ENCODE measurements at regions not wholly inside any gene's neighbourhood (a gene's known extent, or its start where the extent isn't known, plus 50 kb on each side); places are given as distances from the start of the nearest gene placed in this dataset.

GRCh38 chr3:96754128-96754527, 60.3 kb upstream of the EPHA6 start:
- no peak overlapping the region for H3K27ac Mint-ChIP-seq
- Histone ChIP-seq H3K9me3 (ENCODE audit: low read length) (no peaks in the 10 kb centered on the region), H3K4me1 (ENCODE audit: insufficient read depth, low read length) (no peaks in the 10 kb centered on the region), H3K27me3 (ENCODE audit: insufficient read depth, low read length, poor library complexity, severe bottlenecking) (no peaks in the 10 kb centered on the region), H3K4me3 (ENCODE audit: low read length) (no peak overlapping the region), H3K36me3 (ENCODE audit: insufficient read depth, low read length) (no peaks in the 10 kb centered on the region), H3K27ac (ENCODE audit: low read depth, low read length) (no peak overlapping the region)
- ChIA-PET POLR2A (no interaction called here), CTCF (interaction anchor here (0.9 kb wide), 1 partner anchor 20 kb away, joined by 3 read pairs; no protein-coding TSS in a partner anchor)
- no peaks in the 10 kb centered on the region for H3K36me3 Mint-ChIP-seq
- no peaks in the 10 kb centered on the region for H3K27me3 Mint-ChIP-seq
- no peaks in the 10 kb centered on the region for H3K4me1 Mint-ChIP-seq
- DNase-seq = no peak
- no peak overlapping the region for H3K4me3 Mint-ChIP-seq
- peaks cover 0 to 13% (median 7%) of the 10 kb centered on the region in 5 donors for H3K9me3 Mint-ChIP-seq

- Mint-ChIP-seq H3K9me3 (peaks cover 0 to 13% (median 7%) of the 10 kb centered on the region in 5 donors), H3K4me1 (no peaks in the 10 kb centered on the region), H3K27me3 (no peaks in the 10 kb centered on the region), H3K36me3 (no peaks in the 10 kb centered on the region), H3K4me3 (no peak overlapping the region), H3K27ac (no peak overlapping the region)
- no peak overlapping the region for H3K27ac ChIP-seq (ENCODE audit: low read depth, low read length)
- no peaks in the 10 kb centered on the region for H3K4me1 ChIP-seq (ENCODE audit: insufficient read depth, low read length)
- ChIA-PET CTCF (no interaction called here), POLR2A (no interaction called here)
- H3K27me3 ChIP-seq (ENCODE audit: insufficient read depth, low read length, poor library complexity, severe bottlenecking) = no peaks in the 10 kb centered on the region
- no peak overlapping the region for H3K4me3 ChIP-seq (ENCODE audit: low read length)
- no peaks in the 10 kb centered on the region for H3K9me3 ChIP-seq (ENCODE audit: low read length)
- DNase-seq = no peak
- H3K36me3 ChIP-seq (ENCODE audit: insufficient read depth, low read length) = no peaks in the 10 kb centered on the region
Observed at GRCh38 chr3:96755519-96755918, 58.9 kb upstream of the EPHA6 start.

GRCh38 chr3:96756516-96756915, 57.9 kb upstream of the EPHA6 start:
- H3K36me3 ChIP-seq (ENCODE audit: insufficient read depth, low read length) = no peaks in the 10 kb centered on the region
- DNase-seq = no peak
- Mint-ChIP-seq H3K36me3 (no peaks in the 10 kb centered on the region), H3K27ac (no peak overlapping the region), H3K4me1 (no peaks in the 10 kb centered on the region), H3K4me3 (no peak overlapping the region), H3K9me3 (peaks cover 0 to 14% (median 7%) of the 10 kb centered on the region in 5 donors), H3K27me3 (no peaks in the 10 kb centered on the region)
- POLR2A ChIA-PET = no interaction called here
- no peak overlapping the region for H3K27ac ChIP-seq (ENCODE audit: low read depth, low read length)
- no peak overlapping the region for H3K4me3 ChIP-seq (ENCODE audit: low read length)
- H3K9me3 ChIP-seq (ENCODE audit: low read length) = no peaks in the 10 kb centered on the region
- no peaks in the 10 kb centered on the region for H3K4me1 ChIP-seq (ENCODE audit: insufficient read depth, low read length)
- CTCF ChIA-PET = no interaction called here
- H3K27me3 ChIP-seq (ENCODE audit: insufficient read depth, low read length, poor library complexity, severe bottlenecking) = no peaks in the 10 kb centered on the region

GRCh38 chr3:96760956-96761355, 53.4 kb upstream of the EPHA6 start:
- H3K36me3 ChIP-seq (ENCODE audit: insufficient read depth, low read length) = no peaks in the 10 kb centered on the region
- no peak overlapping the region for H3K27ac ChIP-seq (ENCODE audit: low read depth, low read length)
- no peaks in the 10 kb centered on the region for H3K27me3 ChIP-seq (ENCODE audit: insufficient read depth, low read length, poor library complexity, severe bottlenecking)
- ChIA-PET CTCF (no interaction called here), POLR2A (no interaction called here)
- DNase-seq = no peak
- no peak overlapping the region for H3K27ac Mint-ChIP-seq
- H3K36me3 Mint-ChIP-seq = no peaks in the 10 kb centered on the region
- no peak overlapping the region for H3K4me3 ChIP-seq (ENCODE audit: low read length)
- no peaks in the 10 kb centered on the region for H3K9me3 ChIP-seq (ENCODE audit: low read length)
- no peaks in the 10 kb centered on the region for H3K4me1 ChIP-seq (ENCODE audit: insufficient read depth, low read length)
- H3K27me3 Mint-ChIP-seq = no peaks in the 10 kb centered on the region
- no peaks in the 10 kb centered on the region for H3K4me1 Mint-ChIP-seq
- H3K9me3 Mint-ChIP-seq = peaks cover 0 to 16% (median 5%) of the 10 kb centered on the region in 5 donors
- H3K4me3 Mint-ChIP-seq = no peak overlapping the region

All from CD8-positive, alpha-beta memory T cell (primary cell).